Mammary epithelial cell (primary cell): ENCODE measurements at regions not wholly inside any gene's neighbourhood (a gene's known extent, or its start where the extent isn't known, plus 50 kb on each side); places are given as distances from the start of the nearest gene placed in this dataset.

Experiments
- CTCF ChIP-seq, 2 donors: IDR thresholded peaks in 1 of 2; conservative IDR thresholded peaks in 1 of 2; 2 replicates each; pipeline ENCODE4 v1.5.1; 2011 to 2012; ENCODE audit warnings: inconsistent platforms in 2 of 2, low read length in 2 of 2, mild to moderate bottlenecking in 2 of 2, control low read depth in 1 of 2, low read depth in 1 of 2; ENCODE audit not compliant: insufficient read depth in 1 of 2; ENCODE audit errors: extremely low read depth in 1 of 2
- EZH2 ChIP-seq: IDR thresholded peaks from 2 replicates; pipeline ENCODE4 v1.6.1; 2012; ENCODE audit warnings: low read length, inconsistent platforms, borderline replicate concordance

- no peak for TF ChIP-seq CTCF (conservative IDR thresholded peaks at IDR 0.05 in 1 of 2, IDR thresholded peaks at IDR 0.05 in 1 of 2; ENCODE audit: extremely low read depth in 1 of 2, insufficient read depth in 1 of 2, low read depth in 1 of 2, low read length in 2 of 2)
- TF ChIP-seq EZH2 = no peak
These were observed 152.4 kb downstream of the TMX1 start for GRCh38 chr14:51392416-51392815.
